ENCODE measurements at regions not wholly inside any gene's neighbourhood (a gene's known extent, or its start where the extent isn't known, plus 50 kb on each side); places are given as distances from the start of the nearest gene placed in this dataset.
"Not testable (repeated sequence)": the region's sequence is repeated elsewhere in the genome, so short reads cannot be mapped to it uniquely, and the experiment has no call there.

DNA sequence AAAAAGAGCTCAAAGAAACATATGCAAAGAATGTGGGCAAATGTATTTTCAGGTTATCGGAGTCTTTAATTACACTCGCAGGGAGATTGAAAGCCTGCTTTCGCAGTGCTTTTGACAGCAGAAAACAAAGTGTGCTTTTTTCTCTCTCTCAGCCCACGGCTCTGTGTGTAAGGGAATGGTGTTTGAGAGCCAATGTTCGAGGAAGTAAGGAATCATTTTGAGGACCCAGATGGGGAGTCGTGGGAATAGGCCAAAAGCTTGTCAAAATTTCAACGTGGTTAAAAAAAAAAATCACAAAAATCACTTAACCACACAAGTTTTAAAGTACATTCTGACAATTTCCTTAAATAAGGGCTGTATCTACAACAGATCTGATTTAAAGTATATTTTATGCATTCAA lies 197.1 kb upstream of the IRS2 start:
- Mint-ChIP-seq H3K9me3 (ENCODE audit: unreplicated experiment) (no peaks in the 10 kb centered on the region), H3K36me3 (ENCODE audit: low read depth, unreplicated experiment) (no peaks in the 10 kb centered on the region), H3K4me1 (ENCODE audit: unreplicated experiment) (peaks cover 7% of the 10 kb centered on the region), H3K27me3 (ENCODE audit: unreplicated experiment) (no peaks in the 10 kb centered on the region), H3K4me3 (ENCODE audit: unreplicated experiment) (no peak overlapping the region), H3K27ac (ENCODE audit: unreplicated experiment) (no peak overlapping the region)
- TF ChIP-seq, protein P1, sequence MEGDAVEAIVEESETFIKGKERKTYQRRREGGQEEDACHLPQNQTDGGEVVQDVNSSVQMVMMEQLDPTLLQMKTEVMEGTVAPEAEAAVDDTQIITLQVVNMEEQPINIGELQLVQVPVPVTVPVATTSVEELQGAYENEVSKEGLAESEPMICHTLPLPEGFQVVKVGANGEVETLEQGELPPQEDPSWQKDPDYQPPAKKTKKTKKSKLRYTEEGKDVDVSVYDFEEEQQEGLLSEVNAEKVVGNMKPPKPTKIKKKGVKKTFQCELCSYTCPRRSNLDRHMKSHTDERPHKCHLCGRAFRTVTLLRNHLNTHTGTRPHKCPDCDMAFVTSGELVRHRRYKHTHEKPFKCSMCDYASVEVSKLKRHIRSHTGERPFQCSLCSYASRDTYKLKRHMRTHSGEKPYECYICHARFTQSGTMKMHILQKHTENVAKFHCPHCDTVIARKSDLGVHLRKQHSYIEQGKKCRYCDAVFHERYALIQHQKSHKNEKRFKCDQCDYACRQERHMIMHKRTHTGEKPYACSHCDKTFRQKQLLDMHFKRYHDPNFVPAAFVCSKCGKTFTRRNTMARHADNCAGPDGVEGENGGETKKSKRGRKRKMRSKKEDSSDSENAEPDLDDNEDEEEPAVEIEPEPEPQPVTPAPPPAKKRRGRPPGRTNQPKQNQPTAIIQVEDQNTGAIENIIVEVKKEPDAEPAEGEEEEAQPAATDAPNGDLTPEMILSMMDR (IDR thresholded peaks at IDR 0.05; ENCODE audit: unreplicated experiment), result no peak
- DNase-seq (ENCODE audit: low spot score), result no peak

DNA sequence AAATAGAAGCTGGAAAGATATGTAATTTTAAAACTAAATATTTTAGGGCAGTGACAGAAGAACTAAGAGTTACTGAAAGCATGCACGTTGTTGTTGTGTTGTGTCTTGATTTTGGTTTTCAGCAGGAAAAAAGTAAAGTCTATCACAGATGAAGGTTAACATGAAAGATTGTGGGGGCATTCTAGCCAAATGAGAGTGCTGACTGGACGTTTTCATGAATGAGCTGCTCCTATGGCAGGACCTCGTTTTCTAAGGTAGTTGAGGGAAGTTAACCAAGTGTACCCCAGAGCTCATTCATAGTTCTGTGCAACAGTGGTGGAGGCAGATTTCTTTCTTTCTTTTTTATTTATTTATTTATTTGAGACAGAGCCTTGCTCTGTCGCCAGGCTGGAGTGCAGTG lies 194.6 kb upstream of the IRS2 start:
- Mint-ChIP-seq H3K27ac (ENCODE audit: unreplicated experiment) (no peak overlapping the region), H3K4me3 (ENCODE audit: unreplicated experiment) (no peak overlapping the region), H3K27me3 (ENCODE audit: unreplicated experiment) (no peaks in the 10 kb centered on the region), H3K4me1 (ENCODE audit: unreplicated experiment) (no peaks in the 10 kb centered on the region), H3K36me3 (ENCODE audit: low read depth, unreplicated experiment) (no peaks in the 10 kb centered on the region), H3K9me3 (ENCODE audit: unreplicated experiment) (no peaks in the 10 kb centered on the region)
- TF ChIP-seq, protein P1 (IDR thresholded peaks at IDR 0.05; ENCODE audit: unreplicated experiment), result no peak
- DNase-seq (ENCODE audit: low spot score), result no peak

DNA sequence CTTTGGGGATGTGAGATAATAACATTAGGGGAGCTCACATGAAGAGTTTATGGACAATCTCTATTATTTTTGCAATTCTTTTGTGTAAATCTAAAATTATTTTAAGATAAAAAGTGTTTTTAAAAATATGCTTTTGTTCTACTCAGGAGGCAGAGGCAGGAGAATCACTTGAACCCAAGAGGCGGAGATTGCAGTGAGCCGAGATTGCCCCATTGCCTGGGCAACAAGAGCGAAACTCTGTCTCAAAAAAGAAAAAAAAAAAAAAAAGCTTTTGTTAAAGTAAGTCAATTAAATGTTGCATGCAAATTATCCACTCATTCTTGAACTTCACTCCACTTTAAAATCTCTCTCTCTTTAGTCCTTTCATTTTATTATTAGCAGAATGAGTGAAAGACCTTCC lies 193.3 kb upstream of the IRS2 start:
- H3K4me3 Mint-ChIP-seq (ENCODE audit: unreplicated experiment); H3K27ac Mint-ChIP-seq (ENCODE audit: unreplicated experiment); H3K4me1 Mint-ChIP-seq (ENCODE audit: unreplicated experiment); H3K9me3 Mint-ChIP-seq (ENCODE audit: unreplicated experiment); H3K36me3 Mint-ChIP-seq (ENCODE audit: low read depth, unreplicated experiment); H3K27me3 Mint-ChIP-seq (ENCODE audit: unreplicated experiment); DNase-seq (ENCODE audit: low spot score): not testable (repeated sequence)

DNA sequence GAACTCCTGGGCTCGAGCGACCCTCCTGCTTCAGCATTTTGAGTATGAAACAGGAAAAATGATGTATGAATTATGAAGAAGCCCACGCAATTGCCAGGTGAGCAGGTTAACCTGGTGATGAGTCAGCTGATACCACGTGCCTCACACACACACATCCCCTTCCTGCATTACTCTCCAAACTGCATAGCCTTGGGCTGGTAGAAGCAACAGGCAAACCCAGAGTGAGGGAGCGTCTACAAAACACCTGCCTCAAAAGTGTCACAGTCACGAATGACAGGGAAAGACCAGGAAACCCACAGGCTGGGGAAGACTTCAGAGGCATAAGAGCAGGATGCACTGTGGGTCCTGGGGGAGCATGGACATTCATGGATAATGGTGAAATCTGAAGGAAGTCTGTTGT lies 192.8 kb upstream of the IRS2 start:
- TF ChIP-seq, protein P1 (IDR thresholded peaks at IDR 0.05; ENCODE audit: unreplicated experiment), result no peak
- Mint-ChIP-seq H3K27me3 (ENCODE audit: unreplicated experiment) (no peaks in the 10 kb centered on the region), H3K27ac (ENCODE audit: unreplicated experiment) (no peak overlapping the region), H3K4me1 (ENCODE audit: unreplicated experiment) (no peaks in the 10 kb centered on the region), H3K36me3 (ENCODE audit: low read depth, unreplicated experiment) (no peaks in the 10 kb centered on the region), H3K4me3 (ENCODE audit: unreplicated experiment) (no peak overlapping the region), H3K9me3 (ENCODE audit: unreplicated experiment) (no peaks in the 10 kb centered on the region)
- DNase-seq (ENCODE audit: low spot score), result no peak

DNA sequence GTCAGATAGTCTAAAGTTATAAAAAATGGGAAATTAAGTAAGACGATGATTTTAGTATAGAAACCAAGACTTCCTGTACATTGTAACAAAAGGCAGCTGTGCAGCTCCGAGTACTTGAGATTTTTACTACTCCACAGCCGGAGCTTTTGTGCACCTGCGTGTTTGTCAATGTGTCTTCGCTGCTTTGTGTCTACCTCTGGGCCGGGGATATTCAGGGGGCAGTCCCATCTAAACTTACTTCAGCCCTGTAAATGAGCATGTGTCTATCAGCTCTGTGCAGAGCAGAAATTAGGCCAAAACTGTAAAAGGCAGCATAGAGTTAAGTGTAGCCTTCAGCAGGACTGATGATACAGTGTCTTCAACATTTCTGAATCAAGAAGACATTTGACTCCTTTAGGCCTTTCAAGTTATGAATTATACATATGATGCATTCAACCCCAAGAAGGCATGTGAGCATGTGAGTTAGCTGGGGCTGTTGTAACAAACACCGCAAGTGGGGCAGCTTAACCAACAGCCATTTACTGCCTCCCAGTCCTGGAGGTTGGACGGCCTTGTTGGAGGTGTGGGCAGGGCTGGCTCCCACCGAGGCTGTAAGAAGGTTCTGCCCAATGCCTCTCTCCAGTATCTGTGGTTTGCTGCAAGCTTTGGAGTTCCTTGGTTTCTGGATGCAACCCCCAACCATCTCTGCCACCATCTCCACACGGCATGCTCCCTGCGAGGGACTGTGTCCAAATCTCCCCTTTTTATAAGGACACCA lies 191.0 kb upstream of the IRS2 start:
- no peaks in the 10 kb centered on the region for H3K36me3 Mint-ChIP-seq (ENCODE audit: low read depth, unreplicated experiment)
- no peak overlapping the region for H3K27ac Mint-ChIP-seq (ENCODE audit: unreplicated experiment)
- no peak for DNase-seq (ENCODE audit: low spot score)
- no peaks in the 10 kb centered on the region for H3K9me3 Mint-ChIP-seq (ENCODE audit: unreplicated experiment)
- TF ChIP-seq, protein P1 (IDR thresholded peaks at IDR 0.05; ENCODE audit: unreplicated experiment), result no peak
- no peaks in the 10 kb centered on the region for H3K4me1 Mint-ChIP-seq (ENCODE audit: unreplicated experiment)
- H3K4me3 Mint-ChIP-seq (ENCODE audit: unreplicated experiment), result no peak overlapping the region
- peaks cover 1% of the 10 kb centered on the region for H3K27me3 Mint-ChIP-seq (ENCODE audit: unreplicated experiment)

Measured in endothelial cell (in vitro differentiated cells).